GM12892 (cell line): ENCODE measurements at regions not wholly inside any gene's neighbourhood (a gene's known extent, or its start where the extent isn't known, plus 50 kb on each side); places are given as distances from the start of the nearest gene placed in this dataset.

Experiments
- POLR2A ChIP-seq: IDR thresholded peaks from 2 replicates; pipeline ENCODE4 v1.6.1; 2011; ENCODE audit warnings: low read depth, low read length, control low read depth
- POLR2AphosphoS5 ChIP-seq: IDR thresholded peaks from 2 replicates; pipeline ENCODE4 v1.6.1; 2011; ENCODE audit warnings: low read depth, low read length, control low read depth
- TAF1 ChIP-seq: IDR thresholded peaks from 2 replicates; pipeline ENCODE4 v1.6.1; 2011; ENCODE audit warnings: low read depth, mild to moderate bottlenecking, control low read depth, low read length, borderline replicate concordance

DNA sequence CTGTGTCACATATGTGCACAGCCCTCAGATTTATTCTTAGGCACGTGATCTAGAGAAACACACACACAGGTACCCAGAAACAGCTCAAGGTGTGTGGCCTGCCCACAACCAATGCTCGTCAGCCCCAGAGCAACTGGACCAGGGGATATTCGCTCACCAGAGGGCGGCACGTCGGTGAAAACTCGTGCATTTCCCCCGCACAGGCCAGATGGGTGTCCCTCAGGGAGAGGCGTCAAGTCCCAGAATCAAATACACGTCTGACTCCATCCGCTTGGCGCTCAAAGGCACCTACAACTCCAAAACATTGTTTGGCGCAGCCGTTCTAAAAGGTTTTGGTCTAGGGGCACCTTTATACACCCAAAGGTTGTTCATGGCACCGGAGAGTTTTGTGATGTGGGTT is 429.0 kb downstream of the BRD1 start:
- TF ChIP-seq TAF1, result no peak
- TF ChIP-seq POLR2A, result no peak
- TF ChIP-seq POLR2AphosphoS5, result no peak
